HUES64 (cell line): ENCODE measurements at regions not wholly inside any gene's neighbourhood (a gene's known extent, or its start where the extent isn't known, plus 50 kb on each side); places are given as distances from the start of the nearest gene placed in this dataset.
"Not testable (repeated sequence)": the region's sequence is repeated elsewhere in the genome, so short reads cannot be mapped to it uniquely, and the experiment has no call there.

Source experiments
- H3K27ac ChIP-seq: 2 replicates; pipeline ENCODE4 v1.7.0; 2013; ENCODE audit warnings: low read depth, low read length, inconsistent platforms
- H3K27me3 ChIP-seq: 2 replicates; pipeline ENCODE4 v1.6.1; 2013; ENCODE audit warnings: mild to moderate bottlenecking, low read length; ENCODE audit not compliant: insufficient read depth
- H3K36me3 ChIP-seq: 2 replicates; pipeline ENCODE4 v1.6.1; 2013; ENCODE audit warnings: mild to moderate bottlenecking, low read length; ENCODE audit not compliant: insufficient read depth
- H3K4me1 ChIP-seq: 2 replicates; pipeline ENCODE4 v1.6.1; 2013; ENCODE audit warnings: mild to moderate bottlenecking, low read length, moderate library complexity; ENCODE audit not compliant: insufficient read depth
- H3K4me3 ChIP-seq: 2 replicates; pipeline ENCODE4 v1.5.1; 2013; ENCODE audit warnings: mild to moderate bottlenecking, low read length, moderate library complexity
- H3K9ac ChIP-seq: 2 replicates; pipeline ENCODE4 v1.6.1; 2013; ENCODE audit warnings: mild to moderate bottlenecking, low read depth, low read length
- H3K9me3 ChIP-seq: 2 replicates; pipeline ENCODE4 v1.6.1; 2013; ENCODE audit warnings: low read depth, low read length; ENCODE audit not compliant: insufficient read depth
- WGBS: fragments of 150-250, 120-280 bp; methylation state at CpG from one replicate; pipeline ENCODE4 v1.1.7; 2013; ENCODE audit warnings: missing lambda C conversion rate; 5-methylcytosine and 5-hydroxymethylcytosine counted together

GRCh38 chr7:145349452-145349851 is 513.6 kb upstream of the TPK1 start:
- H3K9me3 ChIP-seq, result peaks cover 12% of the 10 kb centered on the region; the same call in 1 of the 2 replicates
- not testable (repeated sequence) for H3K4me1 ChIP-seq, H3K27me3 ChIP-seq, H3K9ac ChIP-seq, H3K36me3 ChIP-seq, H3K27ac ChIP-seq, H3K4me3 ChIP-seq

- no peak overlapping the region for H3K9ac ChIP-seq
- 99% methylated on average over 8 of the region's 8 CpGs for WGBS
- H3K27me3 ChIP-seq, result no peaks in the 10 kb centered on the region
- H3K4me3 ChIP-seq, result no peak overlapping the region
- H3K36me3 ChIP-seq, result no peaks in the 10 kb centered on the region
- no peak overlapping the region for H3K27ac ChIP-seq
- peaks cover 7% of the 10 kb centered on the region; the same call in 1 of the 2 replicates for H3K9me3 ChIP-seq
- H3K4me1 ChIP-seq, result no peaks in the 10 kb centered on the region
Observed at GRCh38 chr7:145347271-145347670, 511.4 kb upstream of the TPK1 start.

GRCh38 chr7:145339319-145339718 is 503.5 kb upstream of the TPK1 start:
- Histone ChIP-seq H3K36me3 (no peaks in the 10 kb centered on the region), H3K4me1 (no peaks in the 10 kb centered on the region), H3K9me3 (no peaks in the 10 kb centered on the region), H3K27ac (no peak overlapping the region), H3K9ac (no peak overlapping the region), H3K27me3 (no peaks in the 10 kb centered on the region), H3K4me3 (no peak overlapping the region)
- 92% methylated on average over 2 of the region's 2 CpGs for WGBS

GRCh38 chr7:145331522-145331921 is 495.7 kb upstream of the TPK1 start:
- Histone ChIP-seq H3K9ac (no peak overlapping the region), H3K36me3 (no peaks in the 10 kb centered on the region), H3K9me3 (no peaks in the 10 kb centered on the region), H3K4me3 (no peak overlapping the region), H3K27ac (no peak overlapping the region), H3K4me1 (no peaks in the 10 kb centered on the region), H3K27me3 (no peaks in the 10 kb centered on the region)
- WGBS, result 89% methylated on average over 7 of the region's 7 CpGs

- H3K4me1 ChIP-seq, result no peaks in the 10 kb centered on the region
- H3K36me3 ChIP-seq, result no peaks in the 10 kb centered on the region
- H3K27me3 ChIP-seq, result no peaks in the 10 kb centered on the region
- WGBS, result 83% methylated on average over 2 of the region's 2 CpGs
- no peaks in the 10 kb centered on the region for H3K9me3 ChIP-seq
- no peak overlapping the region for H3K27ac ChIP-seq
- no peak overlapping the region for H3K9ac ChIP-seq
- no peak overlapping the region for H3K4me3 ChIP-seq
Observed at GRCh38 chr7:145331076-145331475, 495.2 kb upstream of the TPK1 start.

GRCh38 chr7:145327646-145328045 is 491.8 kb upstream of the TPK1 start:
- no peak overlapping the region for H3K27ac ChIP-seq
- no peak overlapping the region for H3K4me3 ChIP-seq
- WGBS, result no CpG with 5 or more reads among the region's 1 CpG
- H3K27me3 ChIP-seq, result no peaks in the 10 kb centered on the region
- no peaks in the 10 kb centered on the region for H3K4me1 ChIP-seq
- H3K36me3 ChIP-seq, result no peaks in the 10 kb centered on the region
- no peak overlapping the region for H3K9ac ChIP-seq
- no peaks in the 10 kb centered on the region for H3K9me3 ChIP-seq

GRCh38 chr7:145324081-145324480 is 488.2 kb upstream of the TPK1 start:
- Histone ChIP-seq H3K9me3 (no peaks in the 10 kb centered on the region), H3K27me3 (no peaks in the 10 kb centered on the region), H3K27ac (no peak overlapping the region), H3K4me3 (no peak overlapping the region), H3K9ac (no peak overlapping the region), H3K4me1 (no peaks in the 10 kb centered on the region), H3K36me3 (no peaks in the 10 kb centered on the region)
- WGBS, result 95% methylated on average over 21 of the region's 21 CpGs

- Histone ChIP-seq H3K36me3 (no peaks in the 10 kb centered on the region), H3K27me3 (no peaks in the 10 kb centered on the region), H3K27ac (no peak overlapping the region), H3K9ac (no peak overlapping the region), H3K9me3 (no peaks in the 10 kb centered on the region), H3K4me1 (no peaks in the 10 kb centered on the region), H3K4me3 (no peak overlapping the region)
- 95% methylated on average over 2 of the region's 2 CpGs for WGBS
Observed at GRCh38 chr7:145313551-145313950, 477.7 kb upstream of the TPK1 start.

GRCh38 chr7:145293754-145294153 is 457.9 kb upstream of the TPK1 start:
- H3K4me1 ChIP-seq, result no peaks in the 10 kb centered on the region
- WGBS, result 100% methylated on average over 1 of the region's 1 CpG
- H3K27ac ChIP-seq, result no peak overlapping the region
- H3K36me3 ChIP-seq, result no peaks in the 10 kb centered on the region
- no peak overlapping the region for H3K9ac ChIP-seq
- no peak overlapping the region for H3K4me3 ChIP-seq
- H3K9me3 ChIP-seq, result no peaks in the 10 kb centered on the region
- H3K27me3 ChIP-seq, result no peaks in the 10 kb centered on the region

- Histone ChIP-seq H3K4me1 (no peaks in the 10 kb centered on the region), H3K27me3 (no peaks in the 10 kb centered on the region), H3K27ac (no peak overlapping the region), H3K9ac (no peak overlapping the region), H3K4me3 (no peak overlapping the region), H3K36me3 (no peaks in the 10 kb centered on the region), H3K9me3 (no peaks in the 10 kb centered on the region)
- 82% methylated on average over 1 of the region's 1 CpG for WGBS
Observed at GRCh38 chr7:145293228-145293701, 457.4 kb upstream of the TPK1 start.

- WGBS, result 94% methylated on average over 6 of the region's 6 CpGs
Observed at GRCh38 chr7:145289384-145289783, 453.5 kb upstream of the TPK1 start.

GRCh38 chr7:145276118-145276517 is 440.3 kb upstream of the TPK1 start:
- H3K27ac ChIP-seq, result no peak overlapping the region
- H3K36me3 ChIP-seq, result no peaks in the 10 kb centered on the region
- H3K27me3 ChIP-seq, result no peaks in the 10 kb centered on the region
- no peak overlapping the region for H3K9ac ChIP-seq
- H3K9me3 ChIP-seq, result peaks cover 28% of the 10 kb centered on the region; the same call in 1 of the 2 replicates
- no peaks in the 10 kb centered on the region for H3K4me1 ChIP-seq
- H3K4me3 ChIP-seq, result no peak overlapping the region

More at GRCh38 chr7:145289384-145289783, 453.5 kb upstream of the TPK1 start:
- Histone ChIP-seq H3K9ac (no peak overlapping the region), H3K27me3 (no peaks in the 10 kb centered on the region), H3K36me3 (no peaks in the 10 kb centered on the region), H3K9me3 (0 out of 2 replicates have a peak, but pooled peaks cover 4% of the 10 kb centered on the region), H3K27ac (no peak overlapping the region), H3K4me1 (no peaks in the 10 kb centered on the region), H3K4me3 (no peak overlapping the region)
